Breast epithelium (tissue), 3 donors: ENCODE measurements at regions not wholly inside any gene's neighbourhood (a gene's known extent, or its start where the extent isn't known, plus 50 kb on each side); places are given as distances from the start of the nearest gene placed in this dataset.
"Not testable (repeated sequence)": the region's sequence is repeated elsewhere in the genome, so short reads cannot be mapped to it uniquely, and the experiment has no call there.

Experiments
- POLR2AphosphoS5 ChIP-seq, 3 donors: sonication (generic); formaldehyde crosslinking; IDR thresholded peaks; one replicate each; pipeline ENCODE4 v1.6.1; 2017; ENCODE audit warnings: antibody characterized with exemption in 3 of 3
- TF ChIP-seq, protein P1 (sequence below), 3 donors: fragments of 450-650 bp; IDR thresholded peaks; one replicate each; pipeline ENCODE4 v1.5.1; 2016 to 2017; ENCODE audit warnings: antibody characterized with exemption in 3 of 3, mild to moderate bottlenecking in 3 of 3, moderate library complexity in 3 of 3

DNA sequence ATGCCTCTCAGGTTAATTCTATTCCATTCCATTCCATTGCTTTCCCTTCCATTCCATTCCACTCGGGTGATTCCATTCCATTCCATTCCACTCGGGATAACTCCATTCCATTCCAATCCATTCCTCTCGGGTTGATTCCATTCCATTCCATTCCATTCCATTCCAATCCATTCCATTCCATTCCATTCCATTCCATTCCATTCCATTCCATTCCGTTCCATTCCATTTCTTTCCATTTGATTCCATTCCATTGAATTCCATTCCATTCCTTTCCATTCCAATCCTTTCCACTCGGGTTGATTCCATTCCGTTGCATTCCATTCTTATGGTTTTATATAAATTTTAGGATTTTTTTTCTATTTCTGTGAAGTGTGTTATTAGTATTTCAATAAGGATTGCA, 170.2 kb downstream of the CWH43 start:
- TF ChIP-seq, protein P1, sequence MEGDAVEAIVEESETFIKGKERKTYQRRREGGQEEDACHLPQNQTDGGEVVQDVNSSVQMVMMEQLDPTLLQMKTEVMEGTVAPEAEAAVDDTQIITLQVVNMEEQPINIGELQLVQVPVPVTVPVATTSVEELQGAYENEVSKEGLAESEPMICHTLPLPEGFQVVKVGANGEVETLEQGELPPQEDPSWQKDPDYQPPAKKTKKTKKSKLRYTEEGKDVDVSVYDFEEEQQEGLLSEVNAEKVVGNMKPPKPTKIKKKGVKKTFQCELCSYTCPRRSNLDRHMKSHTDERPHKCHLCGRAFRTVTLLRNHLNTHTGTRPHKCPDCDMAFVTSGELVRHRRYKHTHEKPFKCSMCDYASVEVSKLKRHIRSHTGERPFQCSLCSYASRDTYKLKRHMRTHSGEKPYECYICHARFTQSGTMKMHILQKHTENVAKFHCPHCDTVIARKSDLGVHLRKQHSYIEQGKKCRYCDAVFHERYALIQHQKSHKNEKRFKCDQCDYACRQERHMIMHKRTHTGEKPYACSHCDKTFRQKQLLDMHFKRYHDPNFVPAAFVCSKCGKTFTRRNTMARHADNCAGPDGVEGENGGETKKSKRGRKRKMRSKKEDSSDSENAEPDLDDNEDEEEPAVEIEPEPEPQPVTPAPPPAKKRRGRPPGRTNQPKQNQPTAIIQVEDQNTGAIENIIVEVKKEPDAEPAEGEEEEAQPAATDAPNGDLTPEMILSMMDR (IDR thresholded peaks at IDR 0.05), result not testable (repeated sequence)
- TF ChIP-seq POLR2AphosphoS5 (IDR thresholded peaks at IDR 0.05), result not testable (repeated sequence)
